BJ (cell line): ENCODE measurements at regions not wholly inside any gene's neighbourhood (a gene's known extent, or its start where the extent isn't known, plus 50 kb on each side); places are given as distances from the start of the nearest gene placed in this dataset.

Experiments
- CTCF ChIA-PET: fragments of 350-600 bp; formaldehyde crosslinking; extraction: SDS; loops from one replicate; lab custom pipeline; 2021; ENCODE audit warnings: antibody characterized with exemption, inconsistent platforms; lab: Yijun Ruan, JAX
- POLR2A ChIA-PET: fragments of 300-600 bp; sonication (Branson Sonifier 250); formaldehyde crosslinking; extraction: SDS; loops from one replicate; lab custom pipeline; 2021; ENCODE audit warnings: antibody characterized with exemption; lab: Charles Lee
- DNase-seq: peaks from one replicate; pipeline ENCODE4 v3.0.0-alpha.2; 2011; ENCODE audit warnings: low read depth
- H3K27me3 ChIP-seq: 2 replicates; pipeline ENCODE4 v1.6.0; 2011; ENCODE audit warnings: low read length; ENCODE audit not compliant: control insufficient read depth, insufficient read depth
- H3K36me3 ChIP-seq: 2 replicates; pipeline ENCODE4 v1.5.1; 2011; ENCODE audit warnings: low read length; ENCODE audit not compliant: control insufficient read depth, insufficient read depth
- H3K4me3 ChIP-seq: 2 replicates; pipeline ENCODE4 v1.5.1; 2011; ENCODE audit warnings: low read depth, mild to moderate bottlenecking, control low read depth, low read length
- CTCF ChIP-seq: IDR thresholded peaks from 2 replicates; pipeline ENCODE4 v1.5.1; 2011; ENCODE audit warnings: low read depth, mild to moderate bottlenecking, control low read depth, inconsistent platforms, low read length, moderate library complexity; ENCODE audit not compliant: insufficient read depth

GRCh38 chr16:86292171-86292775 is 218.1 kb upstream of the FOXF1 start:
- no peak for TF ChIP-seq CTCF
- Histone ChIP-seq H3K27me3 (peaks cover 43% of the 10 kb centered on the region), H3K4me3 (no peak overlapping the region), H3K36me3 (no peaks in the 10 kb centered on the region)
- no peak for DNase-seq
- CTCF ChIA-PET = interaction anchor here (0.6 to 1.3 kb wide), 2 partner anchors 225 to 672 kb away, joined by 3 read pairs; no protein-coding TSS in a partner anchor
- POLR2A ChIA-PET = no interaction called here

- DNase-seq = no peak
- no peak overlapping the region for H3K4me3 ChIP-seq
- H3K27me3 ChIP-seq = peaks cover 38% of the 10 kb centered on the region
- POLR2A ChIA-PET = no interaction called here
- H3K36me3 ChIP-seq = no peaks in the 10 kb centered on the region
- CTCF ChIA-PET = no interaction called here
- TF ChIP-seq CTCF = no peak
Measured at GRCh38 chr16:86292942-86293341, 217.4 kb upstream of the FOXF1 start.

- Histone ChIP-seq H3K4me3 (no peak overlapping the region), H3K27me3 (peaks cover 31% of the 10 kb centered on the region), H3K36me3 (no peaks in the 10 kb centered on the region)
- TF ChIP-seq CTCF = no peak
- CTCF ChIA-PET = no interaction called here
- no peak for DNase-seq
- POLR2A ChIA-PET = no interaction called here
Measured at GRCh38 chr16:86293906-86294305, 216.4 kb upstream of the FOXF1 start.

- CTCF ChIA-PET = no interaction called here
- peaks cover 24% of the 10 kb centered on the region for H3K27me3 ChIP-seq
- no peak for TF ChIP-seq CTCF
- H3K4me3 ChIP-seq = no peak overlapping the region
- POLR2A ChIA-PET = no interaction called here
- DNase-seq = no peak
- H3K36me3 ChIP-seq = no peaks in the 10 kb centered on the region
Measured at GRCh38 chr16:86294535-86295196, 215.7 kb upstream of the FOXF1 start.

- H3K27me3 ChIP-seq = peaks cover 18% of the 10 kb centered on the region
- no peak overlapping the region for H3K4me3 ChIP-seq
- CTCF ChIA-PET = no interaction called here
- POLR2A ChIA-PET = no interaction called here
- no peaks in the 10 kb centered on the region for H3K36me3 ChIP-seq
- DNase-seq = no peak
- TF ChIP-seq CTCF = no peak
Measured at GRCh38 chr16:86296256-86296655, 214.1 kb upstream of the FOXF1 start.
